HG02763 (cell line): ENCODE measurements at regions not wholly inside any gene's neighbourhood (a gene's known extent, or its start where the extent isn't known, plus 50 kb on each side); places are given as distances from the start of the nearest gene placed in this dataset.
"Not testable (repeated sequence)": the region's sequence is repeated elsewhere in the genome, so short reads cannot be mapped to it uniquely, and the experiment has no call there.

Source experiments
- ATAC-seq: cut with Tn5 transposase; IDR thresholded peaks from one replicate; pipeline ENCODE4 v1.9.1; 2021; ENCODE audit warnings: mild to moderate bottlenecking, moderate library complexity; ENCODE audit not compliant: unreplicated experiment

DNA sequence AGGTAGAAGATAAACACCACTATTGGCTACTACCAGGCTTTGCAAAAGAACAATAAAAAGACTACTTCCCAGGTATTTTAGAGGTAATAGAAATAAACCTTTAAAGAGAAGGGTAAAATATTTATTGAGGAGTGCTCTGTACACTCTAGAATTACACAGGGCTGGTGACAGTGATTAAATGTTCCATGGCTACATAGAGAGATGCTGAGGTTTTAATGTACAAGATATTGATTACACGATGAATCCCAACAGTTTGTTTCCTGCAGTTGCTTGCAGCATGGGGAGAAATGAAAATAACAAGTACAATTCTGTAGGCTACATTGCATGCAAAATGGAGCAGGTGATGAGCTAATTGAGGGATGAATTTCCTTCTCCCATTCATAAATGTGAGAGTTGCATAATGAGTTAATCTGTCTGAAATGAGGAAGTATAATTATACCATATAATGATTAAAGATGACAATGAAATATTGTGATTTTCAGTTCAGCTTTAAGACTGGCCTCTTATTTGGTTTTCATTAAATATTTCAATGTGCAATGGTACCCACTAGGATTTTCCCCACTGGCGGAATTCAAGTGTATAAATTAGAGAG lies 266.1 kb downstream of the SOCS6 start:
- no peak for ATAC-seq

DNA sequence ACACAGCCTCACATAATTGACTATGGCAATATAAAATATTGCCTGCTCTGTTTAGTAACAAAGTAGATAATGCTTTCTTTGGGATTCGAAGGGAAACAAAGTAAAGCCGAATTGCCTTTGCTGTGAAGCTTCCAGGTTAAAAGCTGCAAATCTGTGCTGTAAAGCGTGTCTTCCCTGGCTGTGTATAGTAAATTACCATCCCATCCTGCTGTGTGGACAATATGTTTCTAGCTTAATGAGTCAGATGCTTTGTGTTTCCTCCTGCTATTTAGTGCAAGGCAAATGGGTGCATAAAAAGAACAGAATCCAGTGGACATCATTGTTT lies 265.1 kb downstream of the SOCS6 start:
- ATAC-seq = no peak

DNA sequence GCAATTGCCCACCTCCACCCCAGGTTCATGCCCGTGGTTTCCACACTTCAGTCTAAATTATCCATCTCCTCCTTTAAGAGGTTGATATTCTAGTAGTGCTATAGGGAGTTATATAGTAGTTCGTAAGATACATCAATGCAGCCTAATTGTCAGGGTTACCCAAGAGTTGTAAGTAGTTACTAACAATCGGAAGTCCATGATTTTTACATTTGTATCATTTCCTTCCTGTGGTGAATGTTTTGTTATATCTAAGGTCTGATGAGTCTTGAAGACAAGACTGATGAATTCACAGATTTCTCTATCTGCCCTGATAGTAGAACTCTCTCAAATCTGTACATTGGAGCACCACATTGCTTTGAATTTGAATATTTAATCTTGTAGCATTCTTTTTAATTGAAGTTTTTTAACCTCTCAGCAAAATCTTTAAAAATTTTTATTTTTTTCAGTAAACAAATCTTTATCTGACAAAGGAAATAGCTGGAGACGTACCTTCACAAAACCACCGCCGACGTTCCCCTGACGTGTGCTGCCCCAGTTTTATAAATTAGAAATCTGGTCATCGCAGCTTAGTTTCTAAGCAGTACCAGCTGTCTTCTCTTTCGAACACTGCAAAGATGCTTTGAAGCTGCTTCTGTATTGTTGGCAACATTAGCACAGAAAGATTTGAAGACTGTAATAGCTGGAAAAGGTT lies 264.5 kb downstream of the SOCS6 start:
- ATAC-seq = no peak

DNA sequence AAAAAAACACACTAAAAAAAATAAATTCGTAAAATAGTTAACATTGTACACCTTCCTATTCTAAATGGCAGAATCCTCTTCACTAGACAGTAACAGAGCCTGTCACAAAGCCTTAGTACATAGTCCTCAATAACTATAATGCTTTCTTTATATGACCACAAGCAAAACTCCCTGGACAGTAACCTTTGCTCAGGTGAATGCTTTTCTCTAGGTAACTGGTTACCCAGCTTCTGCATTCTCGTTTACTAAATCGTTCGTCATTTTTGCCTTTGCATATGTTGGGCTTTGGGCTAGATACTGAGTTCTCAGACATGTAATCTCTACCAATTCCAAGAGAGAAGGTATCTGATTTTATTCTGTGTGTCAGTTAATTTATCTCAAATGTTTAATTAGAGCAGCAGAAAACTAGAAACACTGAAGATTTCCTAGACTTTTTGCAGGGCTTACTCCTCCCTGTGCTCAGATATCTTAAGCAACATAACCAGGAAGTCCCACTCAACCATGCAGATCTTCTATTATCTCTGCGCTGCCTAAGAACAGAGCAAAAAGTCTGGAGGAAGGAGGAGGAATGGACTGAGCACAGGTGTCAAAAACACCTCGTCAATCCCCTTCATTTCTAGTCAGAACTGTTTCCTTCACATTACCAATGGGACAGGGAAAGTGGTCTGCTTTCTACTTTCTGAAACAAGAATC lies 247.7 kb downstream of the SOCS6 start:
- no peak for ATAC-seq

DNA sequence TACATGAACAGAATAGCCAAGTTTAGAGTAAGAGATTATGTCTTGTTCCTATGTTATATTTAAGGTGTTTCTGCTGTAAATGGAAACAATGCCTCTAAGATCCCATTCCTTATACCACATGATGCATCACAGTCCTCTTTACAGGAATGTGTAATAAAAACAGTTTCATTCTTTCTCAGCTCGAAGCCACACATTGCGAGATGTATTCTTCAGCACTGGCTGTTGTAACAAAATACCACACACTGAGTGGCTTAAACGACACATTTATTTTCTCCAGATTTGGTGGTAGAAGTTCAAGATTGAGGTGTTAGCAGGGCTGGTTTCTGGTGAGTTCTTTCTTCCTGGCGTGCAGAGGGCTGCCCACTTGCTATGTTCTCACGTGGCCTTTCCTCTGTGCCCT lies 246.2 kb downstream of the SOCS6 start:
- ATAC-seq = no peak

DNA sequence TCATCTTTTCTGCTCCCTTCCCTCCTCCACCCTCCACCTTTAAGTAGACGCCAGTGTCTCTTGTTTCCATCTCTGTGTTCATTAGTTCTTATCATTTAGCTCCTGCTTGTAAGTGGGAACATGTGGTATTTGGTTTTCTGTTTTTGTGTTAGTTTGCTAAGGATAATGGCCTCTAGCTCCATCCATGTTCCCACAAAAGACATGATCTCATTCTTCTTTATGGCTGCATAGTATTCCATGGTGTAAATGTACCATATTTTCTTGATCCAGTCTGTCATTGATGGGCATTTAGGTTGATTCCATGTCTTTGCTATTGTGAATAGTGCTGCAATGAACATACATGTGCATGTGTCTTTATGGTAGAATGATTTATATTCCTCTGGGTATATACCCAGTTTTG lies 236.5 kb downstream of the SOCS6 start:
- ATAC-seq = not testable (repeated sequence)

DNA sequence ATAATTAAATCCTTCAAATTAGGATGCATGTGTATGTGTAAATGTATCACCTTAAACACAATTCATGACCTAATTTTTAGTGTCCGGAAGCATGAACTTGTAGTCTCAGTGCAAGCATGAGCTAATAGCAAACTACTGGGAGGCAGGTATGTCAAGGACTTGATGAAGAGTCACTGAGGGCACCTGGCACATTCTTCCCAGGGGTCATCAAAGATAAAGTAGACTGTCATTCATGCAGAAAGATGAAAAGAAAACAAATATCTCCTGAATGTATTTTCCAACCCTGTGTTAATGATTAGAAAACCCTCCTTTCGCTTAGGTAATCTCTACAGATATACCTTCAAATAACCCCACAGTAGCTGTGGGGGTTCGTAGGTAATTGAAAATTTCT lies 234.9 kb downstream of the SOCS6 start:
- no peak for ATAC-seq

DNA sequence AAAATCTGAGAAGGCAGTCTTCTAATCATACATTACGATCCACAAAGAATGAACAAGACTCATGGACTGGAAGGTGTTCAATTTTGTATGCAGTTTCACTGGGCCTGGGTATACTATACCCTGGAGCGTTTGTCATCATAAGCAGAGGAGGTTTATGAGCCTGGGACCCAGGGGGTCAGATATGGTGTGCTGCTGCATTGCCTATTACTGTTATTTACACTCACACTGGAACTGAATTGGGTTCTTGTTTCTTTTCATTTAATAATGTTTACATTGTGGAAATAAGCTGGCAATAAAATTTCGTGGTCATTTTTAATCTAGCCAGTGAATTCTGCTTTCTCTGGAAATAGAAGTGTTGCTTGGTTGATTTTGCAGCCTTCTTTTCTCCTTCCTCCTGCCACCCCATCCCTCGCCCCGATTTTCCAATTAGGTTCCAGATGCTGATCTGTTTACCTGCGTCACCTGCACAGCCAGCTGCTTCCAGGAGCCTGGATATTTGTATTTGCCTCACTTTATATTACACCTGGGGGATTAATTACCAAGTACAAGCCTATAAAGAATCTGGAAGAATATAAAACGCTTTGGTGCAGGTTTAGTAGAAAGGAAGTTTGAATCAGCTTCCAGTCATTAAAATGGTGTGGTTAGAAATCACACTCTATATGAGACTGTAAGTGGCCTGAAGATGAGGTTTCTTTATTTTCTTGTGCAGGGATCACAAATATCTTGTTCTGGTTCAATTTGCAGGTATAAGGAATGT lies 234.4 kb downstream of the SOCS6 start:
- ATAC-seq = no peak

DNA sequence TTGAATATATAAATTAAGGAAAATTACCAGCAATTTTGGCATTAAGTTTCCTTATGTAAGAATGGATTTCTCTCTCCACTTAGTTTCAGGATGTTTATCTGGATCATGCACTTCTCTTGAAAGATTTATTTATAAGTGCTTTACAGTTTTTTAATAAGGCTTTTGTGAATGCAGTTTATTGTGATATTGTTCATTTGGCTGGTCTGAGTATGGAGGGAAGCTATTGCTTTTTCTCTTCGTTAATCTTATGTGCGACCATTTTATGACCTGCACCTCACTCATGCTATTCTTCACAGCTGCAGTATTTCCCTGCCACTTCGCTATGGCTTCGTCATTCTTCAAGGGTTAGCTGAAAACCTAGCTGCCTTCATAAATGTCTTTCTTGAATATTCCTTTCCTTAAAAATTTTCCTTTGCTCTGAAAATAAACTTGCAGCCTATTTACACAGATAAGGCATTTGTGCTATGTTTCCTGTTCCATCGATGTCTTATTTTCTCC lies 233.4 kb downstream of the SOCS6 start:
- ATAC-seq = no peak

DNA sequence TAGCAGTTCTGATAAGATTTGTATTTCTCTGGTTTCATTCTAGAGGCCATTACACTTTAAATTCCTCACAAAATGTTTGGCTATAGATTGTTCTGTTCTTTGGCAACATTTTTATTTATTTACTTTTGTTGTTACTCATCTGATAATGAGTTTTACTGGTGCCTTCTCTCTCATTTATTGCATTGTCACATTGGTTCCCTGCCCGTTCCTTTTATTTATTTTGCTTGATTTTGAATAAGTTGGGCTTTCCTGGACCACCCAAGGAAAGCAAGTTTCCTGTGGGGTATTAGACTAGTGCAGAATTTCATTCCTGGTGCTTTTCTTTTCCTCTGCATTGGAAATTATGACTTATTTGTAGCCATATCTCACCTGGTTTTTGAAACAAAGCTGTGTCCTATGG lies 232.0 kb downstream of the SOCS6 start:
- no peak for ATAC-seq

DNA sequence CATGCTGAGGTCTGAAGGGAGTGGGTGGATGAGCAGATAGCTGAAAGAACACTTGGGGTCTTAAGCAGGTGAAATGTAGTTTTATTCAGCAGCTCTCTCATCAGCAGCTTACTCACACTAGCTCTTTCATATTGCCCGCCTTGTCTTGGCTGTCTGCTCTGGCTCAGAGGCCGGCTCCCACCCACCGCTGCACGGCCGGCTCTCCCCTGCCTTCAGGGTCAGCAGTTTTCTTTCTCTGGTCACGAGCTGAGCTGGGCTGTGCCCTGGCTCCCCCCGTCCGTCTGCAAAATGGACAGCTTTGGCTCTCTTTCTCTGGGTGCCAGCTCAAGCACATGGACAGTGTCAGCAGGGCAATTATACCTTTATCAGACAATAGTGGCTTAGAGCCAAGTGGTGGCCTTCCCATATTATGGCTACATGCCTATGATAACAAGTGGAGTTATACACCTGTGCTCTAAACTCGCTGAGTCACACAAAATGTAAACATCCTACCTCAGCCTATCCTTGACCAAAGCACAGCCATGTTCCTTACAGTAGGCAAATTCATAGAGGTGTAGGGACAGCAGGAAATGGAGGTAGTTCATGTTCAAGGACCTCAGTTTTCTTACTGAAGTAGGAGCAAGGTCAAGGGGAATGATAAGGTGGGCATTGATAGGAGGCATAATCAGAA lies 224.8 kb downstream of the SOCS6 start:
- no peak for ATAC-seq

DNA sequence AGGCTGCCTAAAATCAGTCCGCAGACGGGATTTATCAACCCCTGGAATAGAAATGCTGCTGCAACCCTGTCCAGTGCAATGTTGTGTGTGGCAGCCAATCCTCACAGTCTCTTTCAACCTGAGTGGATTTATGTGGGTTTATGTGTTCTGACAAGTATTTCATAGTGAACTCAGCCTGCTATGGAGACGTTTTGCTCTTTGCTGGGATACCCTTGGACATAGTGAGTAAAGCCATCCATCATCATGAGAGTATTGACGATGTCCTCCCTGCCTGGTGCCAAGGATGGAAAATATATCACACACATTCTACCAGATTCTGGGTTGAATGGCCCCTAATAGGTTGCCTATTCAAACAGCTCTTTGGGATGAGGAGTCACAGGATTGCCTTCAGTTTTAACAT lies 219.1 kb downstream of the SOCS6 start:
- no peak for ATAC-seq

DNA sequence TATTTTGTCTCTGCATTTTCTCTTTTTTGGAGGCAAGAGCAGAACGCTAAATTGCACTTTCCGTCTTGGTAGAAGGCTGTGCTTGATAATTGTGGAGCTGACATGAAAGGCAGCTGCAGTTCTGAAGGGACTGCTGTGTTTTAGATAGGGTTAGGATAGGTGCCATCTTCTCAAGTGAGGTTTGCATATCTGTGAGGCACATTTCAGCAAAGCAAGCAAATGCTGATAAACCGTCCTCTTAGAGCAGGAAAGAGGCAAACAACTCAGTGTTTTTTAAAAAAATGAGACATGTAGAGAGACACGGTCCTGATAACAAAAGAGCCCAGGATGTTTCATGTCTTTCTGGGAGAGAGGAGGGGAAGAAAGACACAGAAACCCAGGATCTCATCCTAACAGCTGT lies 217.7 kb downstream of the SOCS6 start:
- no peak for ATAC-seq

DNA sequence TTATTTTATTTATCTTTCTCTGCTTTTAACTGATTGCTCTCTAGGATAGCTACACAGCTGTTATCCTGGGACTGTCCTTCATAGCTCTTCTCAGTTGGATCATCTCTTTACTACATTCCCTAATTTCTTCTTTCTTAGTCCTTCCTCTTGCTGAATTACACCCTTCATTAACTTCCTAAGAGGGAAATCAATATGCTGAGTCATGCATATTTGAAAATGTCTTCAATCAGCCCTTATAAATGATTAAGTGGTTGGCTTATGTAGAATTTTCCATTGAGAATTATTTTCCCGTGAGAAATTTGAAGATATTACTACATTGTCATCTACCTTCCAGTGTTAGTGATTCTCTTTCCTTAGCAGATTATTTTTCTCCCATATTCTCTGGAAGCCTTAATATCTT lies 214.2 kb downstream of the SOCS6 start:
- no peak for ATAC-seq

DNA sequence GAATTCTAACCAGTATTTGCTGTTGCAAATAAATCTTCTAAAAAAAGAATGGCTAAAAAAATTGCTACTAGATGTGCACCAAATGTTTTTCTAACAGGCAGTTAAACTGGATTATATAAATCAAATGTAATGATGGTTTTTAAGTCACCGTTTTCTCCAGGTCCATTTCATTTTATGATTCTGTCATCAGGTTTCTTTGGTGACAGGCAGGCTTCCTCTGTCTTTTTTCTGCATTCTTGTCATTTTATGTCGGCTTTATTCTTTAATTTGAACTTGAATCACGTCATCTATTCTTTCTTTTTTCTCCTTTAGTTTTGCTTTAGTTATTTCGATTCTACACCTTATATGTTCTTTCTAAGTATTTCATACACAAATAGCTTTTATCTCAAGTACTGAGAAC lies 212.5 kb downstream of the SOCS6 start:
- no peak for ATAC-seq

DNA sequence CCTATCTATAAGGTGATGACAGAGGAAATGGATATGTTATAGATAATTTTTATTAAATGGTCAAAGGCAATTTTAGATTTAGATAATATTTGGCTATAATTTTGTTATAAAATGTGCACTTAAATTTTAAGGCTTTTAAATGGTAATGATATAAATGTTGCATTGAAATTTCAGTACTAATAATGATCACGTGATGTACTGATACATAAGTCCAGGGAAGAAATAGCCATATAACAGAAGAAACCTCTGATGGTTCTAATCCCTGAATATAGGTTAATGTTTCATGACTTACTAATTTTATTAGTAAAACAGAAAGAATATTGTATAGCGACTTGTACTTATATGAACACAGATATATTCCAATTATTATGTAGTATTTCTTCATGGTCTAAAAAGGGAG lies 211.9 kb downstream of the SOCS6 start:
- ATAC-seq = no peak

DNA sequence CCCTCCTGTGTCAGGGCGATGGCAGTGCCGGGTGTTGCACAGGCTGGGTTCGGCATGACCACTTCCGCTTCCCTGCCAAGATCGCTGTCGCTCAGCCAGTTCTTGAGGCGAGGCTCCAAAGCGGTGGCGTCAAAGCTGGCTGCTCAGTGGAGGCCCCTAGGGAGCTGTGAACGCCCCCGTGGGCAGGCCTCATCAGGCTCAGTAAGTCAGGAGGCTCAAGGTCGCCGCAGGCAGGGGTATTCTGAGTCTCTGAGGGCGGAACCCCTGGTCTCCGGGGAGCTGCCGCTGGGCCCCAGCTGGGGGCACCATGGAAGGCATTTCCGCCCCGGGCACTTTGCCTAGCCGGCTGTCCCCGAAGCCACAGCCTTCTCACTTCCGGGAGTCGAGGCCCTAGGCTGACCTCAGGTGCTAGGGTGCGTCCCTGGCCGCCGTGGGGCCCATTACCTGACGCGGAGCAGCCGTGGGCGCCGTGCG lies 210.4 kb downstream of the SOCS6 start:
- ATAC-seq = no peak

DNA sequence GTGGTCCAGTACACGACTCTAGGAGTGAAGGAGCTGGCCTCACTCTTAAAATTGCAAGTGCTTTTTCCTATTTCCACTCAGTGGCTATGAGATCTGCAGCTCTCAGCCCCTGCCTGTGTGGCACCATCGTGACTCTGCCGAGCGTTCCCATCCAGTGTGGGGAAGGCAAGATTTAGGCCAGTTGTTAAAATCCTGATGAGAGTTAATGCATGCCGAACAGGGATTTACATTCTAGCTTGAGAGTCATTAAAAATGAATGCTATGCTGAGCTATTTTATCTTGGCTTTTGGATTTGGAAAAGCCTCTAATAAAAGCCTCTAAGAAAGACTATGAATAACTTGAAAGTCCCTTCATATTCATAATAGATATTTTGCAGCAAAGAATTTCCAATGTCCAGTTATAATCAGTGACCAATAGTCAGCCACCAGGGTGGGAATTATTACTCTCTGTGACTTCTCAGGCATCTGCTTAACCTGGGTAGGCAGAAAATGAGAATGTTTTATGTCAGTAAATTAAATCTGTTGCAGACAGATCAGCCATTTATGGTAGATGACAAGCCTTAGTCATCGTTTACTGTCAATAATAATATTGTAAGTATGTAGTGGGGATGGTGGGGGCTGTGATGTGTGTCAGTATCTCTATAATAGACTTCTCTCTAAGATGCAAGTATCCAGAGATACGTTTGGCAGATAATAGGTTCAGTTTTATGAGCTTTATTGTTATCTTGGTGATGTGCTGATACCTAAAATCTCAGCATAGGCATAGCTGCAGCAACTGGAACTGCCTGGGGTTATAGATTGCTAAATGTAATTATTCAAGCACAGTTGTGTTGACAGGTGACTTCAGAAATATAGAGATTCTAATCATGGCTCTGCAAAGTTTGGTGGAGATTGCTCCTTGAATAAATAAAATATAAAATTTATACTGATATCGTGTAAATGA lies 207.8 kb downstream of the SOCS6 start:
- ATAC-seq = no peak

DNA sequence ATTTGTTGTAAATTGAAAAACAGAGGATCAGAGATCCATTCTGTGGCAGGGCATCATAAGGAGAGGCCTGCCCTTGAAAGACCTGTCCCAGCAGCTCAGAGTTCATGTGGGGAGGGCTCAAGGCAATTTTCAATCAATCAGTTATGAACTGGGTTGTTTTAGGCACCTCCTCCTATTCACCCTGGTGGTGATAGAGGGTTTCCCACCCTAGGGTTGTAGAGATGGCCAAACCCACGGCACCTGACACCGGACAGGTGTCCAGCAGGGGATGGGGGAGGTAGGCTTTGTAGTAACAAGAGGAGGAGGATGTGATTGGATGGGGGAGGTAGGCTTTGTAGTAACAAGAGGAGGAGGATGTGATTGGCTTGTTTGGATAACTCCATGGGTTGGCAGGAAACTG lies 205.7 kb downstream of the SOCS6 start:
- ATAC-seq = no peak

DNA sequence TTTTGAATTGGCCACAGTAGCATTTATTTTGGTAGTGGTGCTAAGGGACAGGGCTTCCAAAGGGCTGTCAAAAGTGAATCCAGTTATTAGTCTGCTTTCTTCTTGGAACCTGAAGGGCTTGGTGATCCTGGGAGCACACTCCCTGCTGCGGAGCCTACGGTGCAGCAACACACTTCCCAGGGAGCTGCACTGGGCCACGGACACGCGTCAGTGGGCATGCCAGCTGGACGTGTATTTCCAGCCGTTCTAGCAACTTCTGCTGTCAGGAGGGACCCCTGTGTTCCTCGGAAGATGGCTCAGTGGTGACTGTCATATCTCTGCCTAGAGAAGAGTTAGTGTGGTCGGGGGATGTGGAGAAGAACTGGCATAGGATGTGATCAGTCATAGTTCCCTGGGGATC lies 204.6 kb downstream of the SOCS6 start:
- ATAC-seq = no peak
